Left renal pelvis (tissue), 4 donors: ENCODE measurements at regions not wholly inside any gene's neighbourhood (a gene's known extent, or its start where the extent isn't known, plus 50 kb on each side); places are given as distances from the start of the nearest gene placed in this dataset.
"Not testable (repeated sequence)": the region's sequence is repeated elsewhere in the genome, so short reads cannot be mapped to it uniquely, and the experiment has no call there.

Experiments
- DNase-seq, 4 donors: peaks; one replicate each; pipeline ENCODE4 v3.0.0-alpha.2; 2013; ENCODE audit warnings: low read depth in 4 of 4, low spot score in 3 of 4

DNA sequence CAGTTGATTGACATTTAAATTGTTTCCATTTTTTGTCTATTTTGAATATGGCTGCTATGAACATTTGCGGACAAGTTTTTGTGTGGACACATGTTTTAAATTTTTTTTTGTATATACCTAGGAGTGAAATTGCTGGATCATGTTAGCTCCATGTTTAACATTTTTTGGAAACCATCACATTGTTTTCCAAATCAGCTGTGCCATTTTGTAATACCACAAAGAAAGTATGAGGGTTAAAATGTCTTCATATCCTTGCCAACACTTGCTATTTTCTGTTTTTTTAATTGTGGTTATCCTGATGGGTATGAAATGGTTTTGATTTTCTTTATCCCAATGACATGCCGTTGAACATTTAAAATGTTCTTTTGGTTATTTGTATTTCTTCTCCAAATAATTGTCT lies 52.1 kb downstream of the CARTPT start:
- DNase-seq: no peak

DNA sequence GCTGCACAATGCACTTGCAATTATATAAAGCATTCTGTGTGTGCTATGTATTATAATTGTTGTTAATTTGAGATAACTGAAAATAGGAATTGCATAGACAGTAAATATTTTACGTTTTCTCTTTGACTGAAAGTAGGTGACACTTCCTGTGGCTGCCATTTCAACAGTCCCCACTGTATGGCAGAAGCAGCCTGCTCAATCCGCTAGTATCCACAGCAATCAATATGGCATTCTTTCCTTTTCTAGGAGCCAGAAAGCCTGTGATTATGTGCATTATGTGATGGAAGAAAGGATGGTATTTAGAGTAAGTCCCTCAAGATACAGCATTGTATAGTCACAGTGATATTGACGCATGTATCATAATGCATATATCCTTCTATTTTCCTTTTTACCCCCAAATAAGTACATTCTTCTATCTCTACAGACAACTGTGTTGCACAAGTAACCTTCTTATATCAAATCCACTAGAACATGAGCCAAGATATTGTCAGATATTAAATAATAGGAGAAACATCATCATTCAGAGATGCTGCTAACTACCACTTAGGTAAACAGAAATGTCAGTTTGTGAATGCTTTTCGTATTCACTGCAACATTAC lies 59.7 kb downstream of the CARTPT start:
- no peak for DNase-seq

DNA sequence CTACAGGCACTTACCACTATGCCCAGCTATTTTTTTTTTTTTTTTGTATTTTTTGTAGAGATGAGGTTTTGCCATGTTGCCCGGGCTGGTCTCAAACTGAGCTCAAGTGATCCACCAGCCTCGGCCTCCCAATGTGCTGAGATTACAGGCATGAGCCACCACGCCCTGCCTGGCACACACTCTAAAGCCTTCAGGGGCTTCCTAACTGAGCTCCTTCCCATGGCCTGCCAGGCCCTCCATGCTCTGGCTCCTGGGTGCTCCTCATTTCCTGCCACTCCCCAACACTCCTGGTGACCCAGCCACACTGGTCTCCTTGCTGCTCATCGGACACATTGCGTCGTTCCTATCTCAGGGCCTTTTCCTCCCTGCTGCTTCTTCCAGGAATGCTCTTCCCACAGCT lies 61.5 kb downstream of the CARTPT start:
- no peak for DNase-seq

DNA sequence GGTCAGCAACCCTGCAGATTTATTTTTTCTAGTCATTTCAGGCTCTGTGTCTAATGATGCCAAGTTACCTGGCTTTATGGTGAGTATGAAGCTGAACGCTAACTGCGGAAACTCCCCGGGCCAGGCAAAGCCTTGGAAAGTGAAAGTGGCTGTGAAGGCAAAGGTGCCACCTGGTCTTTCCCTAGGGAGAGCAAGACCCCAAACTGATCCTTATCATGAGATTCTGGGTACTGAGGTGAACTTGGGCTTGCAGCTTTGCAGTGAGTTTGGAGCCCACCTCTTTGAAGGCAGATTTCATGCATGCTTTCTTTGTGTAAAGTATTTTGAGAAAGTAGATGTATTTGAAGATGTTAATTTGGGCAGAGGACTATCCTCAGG lies 63.3 kb downstream of the CARTPT start:
- DNase-seq: no peak

DNA sequence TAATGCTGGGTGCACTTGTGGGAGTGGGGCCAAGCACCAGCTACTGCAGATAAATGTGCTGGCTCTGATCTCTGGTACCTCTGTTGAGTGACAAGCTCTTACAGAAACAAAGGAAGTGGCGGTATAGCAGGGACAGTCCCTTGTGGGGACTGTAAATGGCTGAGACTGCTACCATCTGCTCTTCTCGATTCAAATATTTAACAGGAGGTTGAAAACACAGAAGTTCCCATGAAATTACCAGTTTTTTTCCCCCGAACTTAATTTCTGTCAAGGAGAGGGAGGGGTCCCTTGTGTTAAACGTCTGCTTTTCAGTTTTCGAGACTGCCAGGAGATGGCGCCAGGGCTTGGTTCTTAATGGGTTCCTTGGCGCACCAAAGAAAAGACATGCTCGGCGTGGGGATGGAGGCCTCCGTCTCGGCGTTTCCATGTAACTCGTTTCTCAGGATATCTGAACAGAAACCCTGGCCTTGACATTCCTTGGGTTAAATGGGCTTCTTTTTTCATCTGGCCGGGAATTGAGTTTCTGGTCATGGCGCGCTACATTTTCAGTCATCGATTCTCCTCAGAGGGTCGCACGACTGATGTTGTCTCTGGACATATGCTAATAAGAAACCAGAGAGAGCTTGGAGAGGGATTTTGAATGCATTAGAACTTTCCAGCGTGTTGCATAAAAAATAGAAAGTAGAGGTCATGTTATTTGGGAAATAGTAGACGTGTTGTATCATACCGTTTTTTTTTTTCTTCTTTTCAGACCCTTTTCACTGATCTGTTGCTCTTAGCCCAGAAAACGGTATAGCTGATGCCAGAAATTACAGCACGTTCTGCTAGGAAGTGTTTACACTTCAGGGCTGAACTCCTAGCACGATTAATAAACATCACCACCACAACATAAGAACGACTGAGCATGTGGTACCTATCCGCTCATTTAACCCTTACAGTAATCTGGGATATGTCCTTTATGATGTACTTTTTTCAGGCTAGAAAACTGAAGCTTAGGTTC lies 64.0 kb downstream of the CARTPT start:
- peak; percentile 46 to 71 (median 56) for DNase-seq

DNA sequence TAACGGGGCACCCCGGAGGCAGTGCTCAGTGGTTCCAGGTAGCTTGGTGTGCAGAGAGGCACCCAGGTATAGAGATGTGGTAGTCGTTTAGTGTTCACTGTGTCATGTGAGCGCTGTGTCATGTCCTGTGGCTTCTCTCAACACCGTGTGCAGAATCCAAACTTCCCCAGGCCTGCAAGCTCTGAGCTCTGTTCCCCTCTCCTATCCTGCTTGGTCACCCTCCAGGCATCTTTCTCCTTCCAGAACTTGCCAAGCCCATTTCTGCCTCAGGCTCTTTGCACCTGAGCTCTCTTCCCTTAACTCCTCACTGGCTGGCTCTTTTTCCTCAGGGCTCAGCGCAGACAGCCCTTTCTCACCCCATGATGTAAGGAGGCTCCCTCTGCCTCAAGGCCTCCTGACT lies 64.8 kb downstream of the CARTPT start:
- no peak for DNase-seq

DNA sequence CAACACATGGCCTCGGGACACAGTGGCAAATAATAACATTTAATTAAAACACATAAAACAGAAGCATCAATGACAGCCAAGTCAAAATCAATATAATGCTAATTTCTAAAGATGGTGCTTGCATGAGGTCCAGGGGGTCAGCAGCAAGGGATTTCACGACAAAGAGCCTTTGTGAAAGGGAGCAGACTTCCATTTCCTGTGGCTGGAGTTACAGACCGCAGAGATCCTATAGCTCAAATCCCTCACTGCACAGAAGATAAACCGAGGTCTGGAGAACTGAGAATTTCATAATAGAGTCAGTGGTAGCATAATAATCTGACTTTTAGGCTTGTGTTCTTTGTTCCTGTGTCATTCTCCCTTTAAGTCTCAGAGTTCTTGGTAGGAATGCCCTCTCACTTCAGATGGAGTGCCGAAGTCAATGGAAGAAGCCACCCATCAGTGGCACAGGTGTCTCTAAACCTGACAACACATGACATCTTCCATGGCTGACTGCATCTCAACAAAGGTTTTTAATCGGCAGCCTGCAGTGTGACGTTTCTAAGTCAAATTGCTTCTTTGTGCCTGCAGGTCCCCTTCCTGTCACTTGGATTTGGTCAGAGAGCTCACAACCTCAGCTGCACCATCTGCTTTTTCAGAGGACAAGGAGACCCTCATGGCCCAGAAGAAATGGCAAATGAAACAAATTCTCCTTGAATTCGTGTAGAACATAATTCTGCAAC lies 67.4 kb downstream of the CARTPT start:
- DNase-seq: no peak

DNA sequence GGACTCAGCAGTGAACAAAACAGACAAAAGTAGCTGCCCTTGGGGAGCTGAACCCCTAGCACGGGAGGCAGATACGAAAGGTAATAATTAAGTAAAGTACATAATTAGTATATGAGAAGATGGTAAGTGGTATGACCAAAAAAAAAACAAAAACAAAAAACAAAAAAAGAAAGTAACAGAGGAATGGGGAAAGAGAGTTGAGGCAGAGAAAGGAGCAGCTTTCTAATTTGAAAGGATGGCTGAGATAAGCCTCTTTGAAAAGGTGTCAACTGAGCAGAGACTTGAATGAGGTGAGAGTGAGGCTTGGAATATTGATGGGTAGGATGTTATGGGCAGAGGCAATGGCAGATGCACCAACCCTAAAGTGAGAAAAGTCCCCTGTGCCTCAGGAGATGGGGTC lies 69.7 kb downstream of the CARTPT start:
- no peak for DNase-seq

DNA sequence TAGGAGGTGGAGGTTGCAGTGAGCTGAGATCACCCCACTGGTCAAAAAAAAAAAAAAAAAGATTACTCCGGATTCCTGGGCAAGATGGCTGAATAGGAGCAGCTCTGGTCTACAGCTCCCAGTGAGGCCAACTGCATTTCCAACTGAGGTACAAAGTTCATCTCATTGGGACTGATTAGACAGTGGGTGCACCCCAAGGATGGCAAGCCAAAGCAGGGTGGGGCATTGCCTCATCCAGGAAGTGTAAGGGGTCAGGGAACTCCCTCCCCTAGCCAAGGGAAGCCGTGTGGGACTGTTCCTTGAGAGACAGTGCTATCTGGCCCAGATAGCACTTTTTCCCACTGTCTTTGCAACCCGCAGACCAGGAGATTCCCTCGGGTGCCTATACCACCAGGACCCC lies 70.7 kb downstream of the CARTPT start:
- no peak for DNase-seq

DNA sequence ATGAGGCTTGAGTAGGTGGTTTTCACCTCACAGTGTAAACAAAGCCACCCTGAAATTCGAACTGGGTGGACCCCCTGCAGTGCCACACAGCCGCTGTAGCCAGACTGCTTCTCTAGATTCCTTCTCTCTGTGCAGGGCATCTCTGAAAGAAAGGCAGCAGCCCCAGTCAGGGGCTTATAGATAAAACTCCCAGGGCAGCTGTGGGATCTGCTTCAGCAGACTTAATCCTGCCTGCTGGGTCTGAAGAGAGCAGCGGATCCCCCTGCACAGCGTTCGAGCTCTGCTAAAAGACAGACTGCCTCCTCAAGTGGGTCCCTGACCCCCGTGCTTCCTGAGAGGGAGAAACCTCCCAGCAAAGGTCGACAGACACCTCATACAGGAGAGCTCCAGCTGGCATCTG lies 71.4 kb downstream of the CARTPT start:
- DNase-seq: no peak

DNA sequence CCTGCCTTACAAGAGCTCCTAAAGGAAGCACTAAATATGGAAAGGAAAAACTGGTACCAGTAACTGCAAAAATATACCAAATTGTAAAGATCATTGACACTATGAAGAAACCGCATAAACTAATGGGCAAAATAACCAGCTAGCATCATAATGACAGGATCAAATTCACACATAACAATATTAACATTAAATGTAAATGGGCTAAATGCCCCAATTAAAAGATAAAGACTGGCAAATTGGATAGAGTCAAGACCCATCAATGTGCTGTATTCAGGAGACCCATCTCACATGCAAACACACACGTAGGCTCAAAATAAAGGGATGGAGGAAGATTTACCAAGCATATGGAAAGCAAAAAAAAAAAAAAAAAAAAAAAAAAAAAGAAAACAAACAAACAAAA lies 73.0 kb downstream of the CARTPT start:
- DNase-seq: not testable (repeated sequence)

DNA sequence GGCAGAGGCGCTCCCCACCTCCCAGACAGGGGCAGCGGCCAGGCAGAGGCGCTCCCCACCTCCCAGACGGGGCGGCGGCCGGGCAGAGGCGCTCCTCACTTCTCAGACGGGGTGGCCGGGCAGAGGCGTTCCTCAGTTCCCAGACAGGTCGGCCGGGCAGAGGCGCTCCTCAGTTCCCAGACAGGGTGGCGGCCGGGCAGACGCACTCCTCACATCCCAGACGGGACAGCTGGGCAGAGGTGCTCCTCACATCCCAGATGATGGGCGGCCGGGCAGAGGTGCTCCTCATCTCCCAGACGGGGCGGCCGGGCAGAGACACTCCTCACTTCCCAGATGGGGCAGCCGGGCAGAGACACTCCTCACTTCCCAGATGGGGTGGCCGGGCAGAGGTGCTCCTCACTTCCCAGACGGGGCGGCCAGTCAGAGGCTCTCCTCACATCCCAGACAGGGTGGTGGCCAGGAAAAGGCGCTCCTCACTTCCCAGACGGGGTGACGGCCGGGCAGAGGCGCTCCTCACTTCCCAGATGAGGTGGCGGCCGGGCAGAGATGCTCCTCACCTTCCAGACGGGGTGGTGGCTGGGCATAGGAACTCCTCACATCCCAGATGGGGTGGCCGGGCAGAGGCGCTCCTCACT lies 75.1 kb downstream of the CARTPT start:
- DNase-seq: no peak

DNA sequence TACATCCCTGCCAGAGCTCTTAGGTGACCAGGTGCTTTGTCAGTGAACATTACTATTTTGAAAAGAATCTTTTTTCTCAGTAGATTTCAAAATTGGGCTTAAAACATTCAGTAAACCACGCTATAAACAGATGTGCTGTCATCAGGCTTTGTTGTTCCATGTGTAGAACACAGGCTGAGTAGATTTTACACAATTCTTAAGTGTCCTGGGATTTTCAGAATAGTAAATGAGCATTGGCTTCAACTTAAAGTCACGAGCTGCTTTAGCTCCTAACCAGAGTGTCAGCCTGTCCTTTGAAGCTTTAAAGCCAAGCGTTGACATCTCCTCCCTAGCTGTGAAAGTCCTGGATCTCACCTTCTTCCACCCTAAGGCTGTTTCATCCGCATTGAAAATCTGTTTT lies 83.6 kb downstream of the CARTPT start:
- no peak for DNase-seq

DNA sequence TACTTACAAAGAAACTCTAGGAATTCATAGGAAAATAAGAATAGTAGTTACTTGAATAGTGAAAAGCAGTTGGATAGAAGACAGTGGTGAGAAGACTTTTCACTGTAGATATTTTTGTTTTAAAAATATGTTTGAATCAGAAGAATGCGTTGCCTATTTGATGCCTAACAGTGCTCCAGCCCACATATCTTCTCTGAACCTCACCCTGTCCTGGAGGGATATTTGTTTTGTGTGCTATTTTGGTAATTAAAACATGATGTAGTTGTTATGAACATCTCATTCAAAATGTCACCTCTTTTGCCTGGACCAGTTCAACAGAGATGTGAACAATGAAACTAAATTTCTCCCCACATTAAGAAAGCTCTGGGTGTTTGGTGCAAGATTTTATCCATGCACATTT lies 87.6 kb downstream of the CARTPT start:
- DNase-seq: no peak

DNA sequence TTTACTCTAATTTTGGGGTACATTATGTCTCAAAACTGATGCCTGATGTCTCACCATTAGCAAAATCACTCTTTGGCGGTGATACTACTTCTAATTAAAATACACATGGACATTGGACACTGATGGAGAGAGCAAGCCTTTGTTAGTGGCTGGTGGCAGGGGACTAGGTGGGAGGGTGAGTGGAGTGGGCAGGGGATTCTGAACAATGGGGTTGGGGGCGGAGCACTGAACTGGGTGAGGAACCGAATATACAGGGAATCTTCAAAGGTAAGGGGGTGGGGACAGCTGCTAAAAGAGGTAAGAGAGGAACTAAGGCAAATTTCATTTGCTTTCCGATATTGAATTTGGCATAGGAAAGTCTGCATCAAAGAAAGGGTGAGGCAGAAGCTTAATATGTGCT lies 88.8 kb downstream of the CARTPT start:
- no peak for DNase-seq

DNA sequence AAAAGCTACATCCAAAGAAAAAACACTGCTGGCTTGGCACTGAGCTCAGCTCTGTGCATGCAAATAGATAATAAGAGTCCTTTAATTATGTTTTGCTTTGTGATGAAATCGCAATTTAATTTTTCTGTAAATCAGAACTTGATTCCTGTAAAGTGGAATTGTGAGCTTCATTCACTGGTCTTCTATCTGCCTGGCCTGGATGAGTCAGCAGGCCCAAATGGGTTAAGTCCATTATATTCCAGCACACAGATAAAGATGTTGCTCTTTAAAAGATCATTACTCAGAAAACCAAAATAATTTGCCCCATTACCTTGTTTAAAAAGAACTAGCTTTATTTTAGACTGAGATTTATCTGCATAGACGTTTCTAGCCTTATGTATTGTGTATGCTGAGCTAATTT lies 90.4 kb downstream of the CARTPT start:
- DNase-seq: no peak

DNA sequence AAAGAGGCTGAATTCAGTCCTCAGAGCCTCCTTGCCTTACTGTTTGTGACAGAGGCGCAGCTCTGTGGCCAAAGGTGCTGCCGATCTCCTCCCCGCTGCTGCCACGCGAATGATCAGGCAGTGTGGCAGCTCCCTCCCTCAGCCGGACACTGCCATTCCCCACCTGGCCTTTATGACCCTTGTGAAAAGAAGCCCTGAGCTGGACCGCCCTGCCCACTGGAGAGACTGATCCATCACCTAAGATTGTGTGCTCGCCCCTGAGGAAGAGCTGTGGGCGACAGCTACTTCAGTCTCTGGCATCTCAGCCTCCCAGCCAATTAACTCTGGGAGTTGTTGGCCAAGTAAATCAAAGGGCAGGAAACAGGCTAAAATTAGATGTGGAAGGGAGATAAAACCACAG lies 90.9 kb downstream of the CARTPT start:
- DNase-seq: peak in 1 of 4 donors; percentile 14

DNA sequence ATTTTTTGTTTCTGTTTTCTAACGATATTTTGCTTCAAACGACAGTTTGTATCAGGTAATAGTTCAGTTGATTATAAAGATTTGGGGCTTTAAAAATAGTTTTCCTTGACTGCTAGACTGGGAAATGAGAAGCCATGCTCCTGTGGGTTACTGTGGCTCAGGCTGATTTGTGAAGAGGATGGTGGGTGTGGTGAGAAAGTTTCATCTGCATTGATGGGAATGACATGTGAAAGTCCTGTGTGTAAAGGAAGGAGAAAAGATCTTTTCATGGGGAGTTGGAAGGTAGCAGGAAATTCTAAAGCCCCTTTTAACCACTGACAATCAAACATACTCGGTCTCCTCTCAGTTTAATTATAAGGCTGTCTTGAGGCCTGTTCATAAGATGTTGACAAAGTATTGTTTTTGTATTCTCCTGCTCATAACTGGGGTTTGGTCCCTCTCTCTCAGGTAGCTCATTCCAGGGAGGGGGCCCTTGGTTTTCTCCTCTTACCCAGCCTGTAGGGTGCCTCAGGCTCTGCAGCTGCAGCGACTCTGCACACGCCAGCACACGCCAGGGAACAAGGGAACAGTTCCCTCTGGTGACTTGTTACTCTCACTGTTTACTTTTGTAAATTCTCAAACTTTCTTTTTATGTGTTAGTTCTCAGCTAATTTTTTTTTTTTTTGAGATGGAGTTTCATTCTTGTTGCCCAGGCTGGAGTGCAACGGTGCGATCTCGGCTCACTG lies 91.6 kb downstream of the CARTPT start:
- DNase-seq: no peak

DNA sequence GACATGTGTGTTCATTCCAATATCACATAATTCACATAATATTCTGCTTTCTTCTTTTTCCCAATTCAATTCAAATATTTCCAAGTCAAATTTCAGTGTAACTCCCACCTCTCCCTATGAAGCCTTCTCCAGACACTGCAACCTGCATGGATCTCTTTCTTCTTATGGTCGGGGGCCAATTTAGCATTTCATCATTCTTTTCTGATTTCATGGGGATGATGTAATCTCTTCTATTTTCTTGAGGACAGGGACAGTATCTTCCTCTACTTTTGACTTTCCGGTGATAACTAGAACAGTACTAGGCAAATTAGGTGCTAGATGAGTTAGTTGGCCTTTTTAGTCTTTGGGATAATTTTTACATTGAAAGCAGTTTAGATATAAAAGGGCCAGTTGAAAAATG lies 92.7 kb downstream of the CARTPT start:
- DNase-seq: no peak

DNA sequence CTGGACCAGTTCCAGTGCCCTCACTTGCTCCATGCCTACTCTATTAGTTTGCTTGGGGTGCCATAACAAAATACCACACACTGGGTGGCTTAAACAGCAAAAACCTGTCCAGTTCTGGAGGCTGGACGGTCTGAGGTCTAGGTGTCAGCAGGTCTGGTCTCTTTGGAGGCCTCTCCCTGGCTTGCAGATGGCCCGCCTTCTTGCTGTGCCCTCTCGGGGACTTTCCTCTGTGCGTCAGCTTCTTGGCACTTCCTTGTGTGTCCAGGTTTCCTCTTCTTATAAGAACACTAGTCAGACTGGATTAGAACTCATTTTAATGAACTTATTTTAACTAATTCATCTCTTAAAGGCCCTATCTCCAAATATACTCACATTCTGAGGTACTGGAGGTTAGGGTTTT lies 97.2 kb downstream of the CARTPT start:
- DNase-seq: no peak
